Esophagus muscularis mucosa (tissue), 4 donors: ENCODE measurements at regions not wholly inside any gene's neighbourhood (a gene's known extent, or its start where the extent isn't known, plus 50 kb on each side); places are given as distances from the start of the nearest gene placed in this dataset.

Experiments used
- DNase-seq: peaks from one replicate; pipeline ENCODE4 v3.0.0-alpha.2; 2017; ENCODE audit errors: extremely low spot score
- H3K27ac ChIP-seq, 4 donors: fragments of 200-600 bp; sonication (generic); replicated peaks in 1 of 4; 1 replicate in 3 of 4; 2 replicates in 1 of 4; pipeline ENCODE4 v1.5.1; 2016 to 2019; ENCODE audit warnings: mild to moderate bottlenecking in 1 of 4
- H3K27me3 ChIP-seq, 4 donors: fragments of 200-600 bp; sonication (generic); one replicate each; pipeline versions ENCODE4 v1.5.1 to v1.6.0; 2016 to 2019
- H3K36me3 ChIP-seq, 4 donors: fragments of 200-600 bp; sonication (generic); one replicate each; pipeline ENCODE4 v1.5.1; 2016 to 2019
- H3K4me1 ChIP-seq, 4 donors: fragments of 200-600 bp; sonication (generic); one replicate each; pipeline ENCODE4 v1.5.1; 2016 to 2019
- H3K4me3 ChIP-seq, 4 donors: fragments of 200-600 bp; sonication (generic); 1 replicate in 2 of 4; 2 replicates in 2 of 4; pipeline ENCODE4 v1.5.1; 2016 to 2019; ENCODE audit warnings: mild to moderate bottlenecking in 4 of 4, moderate library complexity in 1 of 4
- H3K9me3 ChIP-seq, 4 donors: fragments of 200-600 bp; sonication (generic); 1 replicate in 3 of 4; 2 replicates in 1 of 4; pipeline ENCODE4 v1.5.1; 2016 to 2019
- EP300 ChIP-seq: sonication (generic); formaldehyde crosslinking; IDR thresholded peaks from one replicate; pipeline ENCODE4 v1.6.1; 2017; ENCODE audit warnings: antibody characterized with exemption
- POLR2A ChIP-seq: fragments of 450-650 bp; IDR thresholded peaks from one replicate; pipeline ENCODE4 v1.6.1; 2017; ENCODE audit warnings: antibody characterized with exemption, moderate library complexity, mild to moderate bottlenecking, low read depth
- POLR2AphosphoS5 ChIP-seq, 2 donors: sonication (generic); formaldehyde crosslinking; IDR thresholded peaks; one replicate each; pipeline ENCODE4 v1.6.1; 2017; ENCODE audit warnings: antibody characterized with exemption in 2 of 2
- WGBS: methylation state at CpG from one replicate; pipeline ENCODE4 v1.1.5; 2018; 5-methylcytosine and 5-hydroxymethylcytosine counted together
- intact Hi-C: fragments of 100-400 bp; cut with DNase I; formaldehyde crosslinking; loops from one replicate; pipeline ENCODE4 v1.15.1; 2023
- TF ChIP-seq, protein P1 (sequence below), 3 experiments: fragments of 200-600 bp in 2 of 3; fragments of 450-650 bp in 1 of 3; sonication (generic) in 2 of 3; IDR thresholded peaks; one replicate each; pipeline ENCODE4 v1.5.1; 2017 to 2019; ENCODE audit warnings: antibody characterized with exemption in 3 of 3, mild to moderate bottlenecking in 2 of 3, moderate library complexity in 1 of 3

DNA sequence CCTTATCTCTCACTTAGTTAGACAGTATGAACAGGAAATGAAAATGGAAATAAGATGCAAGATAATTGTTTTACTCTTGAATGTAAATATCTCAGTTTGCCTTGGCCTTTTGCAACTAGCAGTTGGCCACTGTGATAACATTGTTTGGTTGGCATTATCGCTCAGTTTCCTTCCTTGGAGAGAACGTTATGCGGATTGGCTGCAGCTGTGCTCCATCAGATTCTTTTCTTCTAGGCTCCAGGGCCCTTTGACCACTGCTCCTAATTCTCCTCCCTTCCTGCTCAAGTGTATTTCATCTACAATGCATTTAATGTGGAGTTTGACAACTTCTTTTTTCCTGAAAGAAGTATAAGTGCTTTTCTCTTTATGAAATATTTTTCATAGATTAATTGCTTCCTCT lies 284.2 kb downstream of the ADAMTS20 start:
- intact Hi-C loops, result no loop called here
- no peaks in the 10 kb centered on the region for H3K27me3 ChIP-seq
- WGBS, result 67% methylated on average over 3 of the region's 3 CpGs
- no peak overlapping the region for H3K27ac ChIP-seq
- H3K4me1 ChIP-seq, result no peaks in the 10 kb centered on the region
- DNase-seq, result no peak
- H3K9me3 ChIP-seq, result no peaks in the 10 kb centered on the region
- no peak overlapping the region for H3K4me3 ChIP-seq
- TF ChIP-seq EP300 (no peak), POLR2AphosphoS5 (IDR thresholded peaks at IDR 0.05) (no peak), POLR2A (no peak)
- TF ChIP-seq, protein P1, sequence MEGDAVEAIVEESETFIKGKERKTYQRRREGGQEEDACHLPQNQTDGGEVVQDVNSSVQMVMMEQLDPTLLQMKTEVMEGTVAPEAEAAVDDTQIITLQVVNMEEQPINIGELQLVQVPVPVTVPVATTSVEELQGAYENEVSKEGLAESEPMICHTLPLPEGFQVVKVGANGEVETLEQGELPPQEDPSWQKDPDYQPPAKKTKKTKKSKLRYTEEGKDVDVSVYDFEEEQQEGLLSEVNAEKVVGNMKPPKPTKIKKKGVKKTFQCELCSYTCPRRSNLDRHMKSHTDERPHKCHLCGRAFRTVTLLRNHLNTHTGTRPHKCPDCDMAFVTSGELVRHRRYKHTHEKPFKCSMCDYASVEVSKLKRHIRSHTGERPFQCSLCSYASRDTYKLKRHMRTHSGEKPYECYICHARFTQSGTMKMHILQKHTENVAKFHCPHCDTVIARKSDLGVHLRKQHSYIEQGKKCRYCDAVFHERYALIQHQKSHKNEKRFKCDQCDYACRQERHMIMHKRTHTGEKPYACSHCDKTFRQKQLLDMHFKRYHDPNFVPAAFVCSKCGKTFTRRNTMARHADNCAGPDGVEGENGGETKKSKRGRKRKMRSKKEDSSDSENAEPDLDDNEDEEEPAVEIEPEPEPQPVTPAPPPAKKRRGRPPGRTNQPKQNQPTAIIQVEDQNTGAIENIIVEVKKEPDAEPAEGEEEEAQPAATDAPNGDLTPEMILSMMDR (IDR thresholded peaks at IDR 0.05), result no peak
- H3K36me3 ChIP-seq, result no peaks in the 10 kb centered on the region

DNA sequence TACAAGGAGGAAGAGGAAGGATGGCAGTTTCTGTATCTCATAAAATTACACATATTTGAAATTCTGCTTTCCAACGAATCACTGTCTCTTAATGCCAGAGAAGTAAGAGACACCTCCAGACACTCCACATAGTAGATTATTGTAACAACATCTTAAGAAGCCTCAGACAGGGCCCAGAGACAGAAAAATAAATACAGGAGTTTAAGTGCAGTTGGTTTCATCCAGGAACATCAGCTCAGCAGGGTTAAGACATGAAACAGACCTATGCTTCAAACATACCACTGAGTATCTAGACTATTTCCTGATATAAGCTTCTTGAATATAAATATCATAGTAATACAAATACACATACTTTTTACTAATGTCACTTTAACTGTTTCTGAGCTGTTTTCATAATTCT lies 290.3 kb downstream of the ADAMTS20 start:
- intact Hi-C loops, result no loop called here
- Histone ChIP-seq H3K4me1 (no peaks in the 10 kb centered on the region), H3K36me3 (no peaks in the 10 kb centered on the region), H3K27me3 (no peaks in the 10 kb centered on the region), H3K9me3 (no peaks in the 10 kb centered on the region), H3K27ac (no peak overlapping the region), H3K4me3 (no peak overlapping the region)
- WGBS, result 27% methylated on average over 1 of the region's 1 CpG
- no peak for DNase-seq
- TF ChIP-seq EP300, result no peak
- TF ChIP-seq, protein P1 (IDR thresholded peaks at IDR 0.05), result no peak

DNA sequence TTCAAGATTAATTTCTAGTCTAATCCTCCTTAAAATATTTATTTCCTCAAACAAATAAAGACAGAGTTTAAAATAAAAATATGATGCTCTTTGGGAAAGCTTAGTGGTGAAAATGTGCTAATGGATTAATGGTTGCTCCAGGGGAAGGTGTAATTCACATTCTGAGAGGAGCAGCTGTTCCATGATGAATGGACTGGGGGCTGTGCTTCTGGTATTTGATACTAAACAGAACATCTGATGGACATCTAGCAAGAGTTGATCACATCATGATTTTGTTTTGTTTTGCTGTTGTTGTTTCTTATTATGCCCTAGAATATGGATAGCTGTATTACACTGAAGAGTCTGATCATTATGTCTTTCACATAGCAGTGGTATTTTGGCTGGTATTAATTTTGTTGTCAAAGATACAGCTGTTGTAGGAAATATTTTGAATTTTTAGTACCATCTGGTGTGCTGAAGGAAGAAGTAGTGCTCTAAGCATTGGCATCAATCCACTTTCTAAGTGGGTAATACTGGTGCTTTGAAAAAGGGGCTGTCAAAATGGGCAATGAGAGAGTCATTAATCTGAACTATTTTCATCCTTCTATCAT lies 296.4 kb downstream of the ADAMTS20 start:
- intact Hi-C loops, result no loop called here
- Histone ChIP-seq H3K36me3 (no peaks in the 10 kb centered on the region), H3K4me1 (no peaks in the 10 kb centered on the region), H3K27ac (no peak overlapping the region), H3K4me3 (no peak overlapping the region), H3K9me3 (no peaks in the 10 kb centered on the region), H3K27me3 (no peaks in the 10 kb centered on the region)
- TF ChIP-seq POLR2A (no peak), EP300 (no peak), POLR2AphosphoS5 (IDR thresholded peaks at IDR 0.05) (no peak)
- TF ChIP-seq, protein P1 (IDR thresholded peaks at IDR 0.05), result no peak
- DNase-seq, result no peak

DNA sequence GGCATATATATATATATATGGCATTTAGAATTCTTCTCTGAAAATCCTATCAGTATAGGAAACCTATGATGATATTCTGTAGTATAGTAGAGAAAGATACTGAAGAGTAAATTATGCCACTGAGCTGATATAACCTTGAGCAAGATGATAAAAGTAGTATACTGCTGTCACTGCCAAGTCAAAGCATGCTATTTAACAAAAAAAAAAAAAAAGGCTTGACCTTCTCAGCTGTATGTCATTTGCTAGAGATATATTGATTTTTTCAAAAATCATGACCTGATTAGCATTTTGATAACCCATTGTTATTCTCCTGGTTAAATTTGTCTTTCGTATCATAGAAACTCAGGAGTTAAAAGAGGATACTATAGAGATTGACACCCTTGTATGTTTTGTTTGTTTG lies 299.4 kb downstream of the ADAMTS20 start:
- WGBS, result 94% methylated on average over 1 of the region's 1 CpG
- DNase-seq, result no peak
- intact Hi-C loops, result no loop called here

More for the DNA sequence above, 299.4 kb downstream of the ADAMTS20 start:
- Histone ChIP-seq H3K27ac (no peak overlapping the region), H3K27me3 (no peaks in the 10 kb centered on the region), H3K36me3 (no peaks in the 10 kb centered on the region), H3K9me3 (no peaks in the 10 kb centered on the region), H3K4me3 (no peak overlapping the region), H3K4me1 (no peaks in the 10 kb centered on the region)
- TF ChIP-seq POLR2AphosphoS5 (IDR thresholded peaks at IDR 0.05) (no peak), POLR2A (no peak), EP300 (no peak)
- TF ChIP-seq, protein P1 (IDR thresholded peaks at IDR 0.05), result no peak
